PC-3 (cell line): ENCODE measurements at regions not wholly inside any gene's neighbourhood (a gene's known extent, or its start where the extent isn't known, plus 50 kb on each side); places are given as distances from the start of the nearest gene placed in this dataset.

ENCODE experiments used
- CTCF ChIP-seq: fragments of 300-600 bp; sonication (generic); conservative IDR thresholded peaks from 2 replicates; pipeline ENCODE4 v1.5.1; 2017; ENCODE audit warnings: antibody characterized with exemption, low read depth, mild to moderate bottlenecking, low read length
- EZH2phosphoT487 ChIP-seq: fragments of 300-600 bp; sonication (generic); IDR thresholded peaks from 2 replicates; pipeline ENCODE4 v1.6.1; 2018; ENCODE audit warnings: mild to moderate bottlenecking, antibody characterized with exemption, low read length, borderline replicate concordance

GRCh38 chr4:81715757-81716156 lies 244.1 kb upstream of the RASGEF1B start:
- no peak for TF ChIP-seq CTCF
- TF ChIP-seq EZH2phosphoT487, result no peak
